ENCODE measurements at regions not wholly inside any gene's neighbourhood (a gene's known extent, or its start where the extent isn't known, plus 50 kb on each side); places are given as distances from the start of the nearest gene placed in this dataset.

- no peak for TF ChIP-seq CTCF (IDR thresholded peaks at IDR 0.05; ENCODE audit: borderline replicate concordance, control extremely low read depth, extremely low read depth, insufficient read depth, missing control alignments)
- DNase-seq (ENCODE audit: low spot score): no peak
- in situ Hi-C loops (cut with MboI; ENCODE audit: low sequenced_read_pairs, unreplicated experiment): no loop called here
These were observed 208.3 kb downstream of the PHETA1 start for GRCh38 chr12:111160350-111161241.

GRCh38 chr12:111158992-111159391 lies 209.9 kb downstream of the PHETA1 start:
- no peak for DNase-seq (ENCODE audit: low spot score)
- in situ Hi-C loops (cut with MboI; ENCODE audit: low sequenced_read_pairs, unreplicated experiment): no loop called here
- TF ChIP-seq CTCF (IDR thresholded peaks at IDR 0.05; ENCODE audit: borderline replicate concordance, control extremely low read depth, extremely low read depth, insufficient read depth, missing control alignments): no peak

GRCh38 chr12:111157486-111157885 lies 211.4 kb downstream of the PHETA1 start:
- DNase-seq (ENCODE audit: low spot score): no peak
- TF ChIP-seq CTCF (IDR thresholded peaks at IDR 0.05; ENCODE audit: borderline replicate concordance, control extremely low read depth, extremely low read depth, insufficient read depth, missing control alignments): no peak
- in situ Hi-C loops (cut with MboI; ENCODE audit: low sequenced_read_pairs, unreplicated experiment): no loop called here

GRCh38 chr12:111156304-111156703 lies 212.6 kb downstream of the PHETA1 start:
- in situ Hi-C loops (cut with MboI; ENCODE audit: low sequenced_read_pairs, unreplicated experiment): no loop called here
- no peak for DNase-seq (ENCODE audit: low spot score)
- TF ChIP-seq CTCF (IDR thresholded peaks at IDR 0.05; ENCODE audit: borderline replicate concordance, control extremely low read depth, extremely low read depth, insufficient read depth, missing control alignments): no peak

GRCh38 chr12:111155521-111155920 lies 213.4 kb downstream of the PHETA1 start:
- TF ChIP-seq CTCF (IDR thresholded peaks at IDR 0.05; ENCODE audit: borderline replicate concordance, control extremely low read depth, extremely low read depth, insufficient read depth, missing control alignments): no peak
- no peak for DNase-seq (ENCODE audit: low spot score)
- in situ Hi-C loops (cut with MboI; ENCODE audit: low sequenced_read_pairs, unreplicated experiment): no loop called here

- no peak for DNase-seq (ENCODE audit: low spot score)
- in situ Hi-C loops (cut with MboI; ENCODE audit: low sequenced_read_pairs, unreplicated experiment): no loop called here
- no peak for TF ChIP-seq CTCF (IDR thresholded peaks at IDR 0.05; ENCODE audit: borderline replicate concordance, control extremely low read depth, extremely low read depth, insufficient read depth, missing control alignments)
These were observed 213.9 kb downstream of the PHETA1 start for GRCh38 chr12:111155020-111155419.

All from GM13976 (cell line).